ENCODE measurements at regions not wholly inside any gene's neighbourhood (a gene's known extent, or its start where the extent isn't known, plus 50 kb on each side); places are given as distances from the start of the nearest gene placed in this dataset.

- no peak for DNase-seq
Observed at GRCh38 chr1:208521534-208521933, 277.4 kb upstream of the PLXNA2 start.

- no peak for DNase-seq
Observed at GRCh38 chr1:208523007-208523406, 278.8 kb upstream of the PLXNA2 start.

- no peak for DNase-seq
Observed at GRCh38 chr1:208524376-208524775, 280.2 kb upstream of the PLXNA2 start.

GRCh38 chr1:208524925-208525324, 280.7 kb upstream of the PLXNA2 start:
- DNase-seq, result no peak

- DNase-seq, result no peak
Observed at GRCh38 chr1:208525417-208525816, 281.2 kb upstream of the PLXNA2 start.

- DNase-seq, result no peak
Observed at GRCh38 chr1:208526613-208527125, 282.5 kb upstream of the PLXNA2 start.

- no peak for DNase-seq
Observed at GRCh38 chr1:208527156-208527555, 283.0 kb upstream of the PLXNA2 start.

GRCh38 chr1:208528578-208529240, 284.5 kb upstream of the PLXNA2 start:
- no peak for DNase-seq

GRCh38 chr1:208531003-208531750, 287.0 kb upstream of the PLXNA2 start:
- no peak for DNase-seq

DNA sequence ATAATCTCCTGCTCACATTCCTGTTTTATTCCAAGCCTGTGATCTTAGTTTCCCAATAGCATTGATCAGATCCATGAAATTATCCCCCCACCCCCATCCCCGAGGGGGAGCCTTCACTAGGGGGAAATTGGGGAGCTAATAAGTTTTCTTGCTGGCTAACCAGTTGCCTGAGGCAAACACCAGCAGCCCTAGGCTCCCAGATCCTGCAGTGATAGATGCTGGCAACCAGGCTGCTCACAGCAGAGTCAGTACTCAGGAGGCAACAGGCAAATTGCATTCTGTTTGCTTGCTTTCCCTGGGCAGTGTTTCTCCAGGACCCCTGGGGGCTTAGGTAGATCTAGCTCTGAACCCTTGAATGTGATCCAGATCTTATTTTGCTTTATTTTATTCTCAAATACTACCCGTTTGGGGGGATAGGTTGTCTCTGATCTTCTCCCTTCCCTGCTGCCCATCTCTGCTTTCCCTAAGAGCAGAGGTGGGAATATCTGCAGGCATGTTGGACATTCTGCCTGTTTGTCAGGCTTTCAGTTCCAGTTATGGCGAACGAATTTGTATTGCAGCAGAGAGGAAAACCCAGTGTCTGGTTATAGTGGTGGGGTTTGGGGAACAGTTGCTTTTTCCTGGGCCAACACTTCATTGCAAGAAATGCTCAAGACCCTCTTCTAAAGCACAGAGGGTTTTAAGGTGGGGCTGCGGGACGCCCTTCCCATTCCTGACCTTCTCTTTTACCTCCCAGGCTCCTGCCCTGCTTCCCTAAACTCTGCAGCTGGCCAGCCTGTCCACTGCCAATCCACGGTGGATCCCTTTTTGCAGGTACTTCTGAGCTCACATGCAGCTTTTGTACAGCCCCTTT, 289.8 kb upstream of the PLXNA2 start:
- DNase-seq, result no peak

- no peak for DNase-seq
Observed at GRCh38 chr1:208534599-208534897, 290.4 kb upstream of the PLXNA2 start.

- DNase-seq, result no peak
Observed at GRCh38 chr1:208534979-208535378, 290.8 kb upstream of the PLXNA2 start.

DNA sequence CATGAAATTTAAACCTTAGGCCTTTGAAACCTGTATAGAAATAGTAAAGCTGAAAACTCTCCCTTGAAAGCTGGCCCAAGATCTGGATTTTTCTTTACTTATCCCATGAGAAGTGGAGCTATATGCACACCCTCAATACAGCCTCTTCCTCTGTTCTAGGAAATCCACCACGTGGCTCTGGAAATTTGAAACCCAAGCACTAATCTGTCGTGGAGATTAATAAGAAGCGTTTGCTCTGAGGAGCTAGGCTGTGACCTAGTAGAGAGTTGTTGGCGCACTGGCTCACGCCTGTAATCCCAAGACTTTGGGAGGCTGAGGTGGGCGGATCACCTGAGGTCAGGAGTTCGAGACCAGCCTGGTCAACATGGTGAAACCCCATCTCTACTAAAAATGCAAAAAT, 291.3 kb upstream of the PLXNA2 start:
- DNase-seq, result no peak

DNA sequence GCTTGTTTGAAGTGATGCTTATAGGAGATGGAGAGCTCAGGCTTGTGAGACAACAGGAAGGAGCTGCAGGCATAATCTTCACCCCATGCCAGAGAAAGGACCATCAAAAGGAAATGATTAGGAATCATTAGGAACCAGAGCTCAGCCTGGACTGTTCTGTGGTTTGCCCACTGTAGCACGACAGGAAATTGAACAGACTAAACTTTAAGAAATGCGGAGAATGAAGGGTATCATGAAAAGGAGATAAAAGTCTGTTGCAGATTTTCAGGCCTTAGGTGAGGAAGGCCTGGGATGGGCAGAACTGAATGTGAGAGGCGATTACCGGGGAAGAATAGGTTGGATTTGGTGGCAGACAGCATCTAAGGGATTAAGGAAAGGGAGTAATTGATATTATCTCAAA, 292.0 kb upstream of the PLXNA2 start:
- no peak for DNase-seq

- DNase-seq, result no peak
Observed at GRCh38 chr1:208537198-208537597, 293.0 kb upstream of the PLXNA2 start.

- no peak for DNase-seq
Observed at GRCh38 chr1:208538078-208538477, 293.9 kb upstream of the PLXNA2 start.

DNA sequence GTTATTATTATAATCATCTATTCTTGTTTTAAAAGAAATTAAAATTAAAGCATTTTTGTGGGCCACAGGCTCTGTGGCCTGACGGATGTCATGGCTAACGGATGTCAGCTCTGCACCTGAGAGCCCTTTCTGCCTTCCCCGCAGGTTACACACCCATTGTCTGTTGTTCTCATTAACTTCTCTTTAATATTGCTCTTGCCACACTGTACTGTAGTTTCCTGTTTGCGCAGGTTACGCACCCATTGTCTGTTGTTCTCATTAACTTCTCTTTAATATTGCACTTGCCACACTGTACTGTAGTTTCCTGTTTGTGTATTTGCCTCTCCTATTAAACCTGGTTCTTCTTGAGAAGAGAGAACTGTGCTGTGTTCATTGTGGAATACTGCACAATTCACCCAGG, 294.4 kb upstream of the PLXNA2 start:
- no peak for DNase-seq

- DNase-seq, result no peak
Observed at GRCh38 chr1:208540724-208541123, 296.5 kb upstream of the PLXNA2 start.

DNA sequence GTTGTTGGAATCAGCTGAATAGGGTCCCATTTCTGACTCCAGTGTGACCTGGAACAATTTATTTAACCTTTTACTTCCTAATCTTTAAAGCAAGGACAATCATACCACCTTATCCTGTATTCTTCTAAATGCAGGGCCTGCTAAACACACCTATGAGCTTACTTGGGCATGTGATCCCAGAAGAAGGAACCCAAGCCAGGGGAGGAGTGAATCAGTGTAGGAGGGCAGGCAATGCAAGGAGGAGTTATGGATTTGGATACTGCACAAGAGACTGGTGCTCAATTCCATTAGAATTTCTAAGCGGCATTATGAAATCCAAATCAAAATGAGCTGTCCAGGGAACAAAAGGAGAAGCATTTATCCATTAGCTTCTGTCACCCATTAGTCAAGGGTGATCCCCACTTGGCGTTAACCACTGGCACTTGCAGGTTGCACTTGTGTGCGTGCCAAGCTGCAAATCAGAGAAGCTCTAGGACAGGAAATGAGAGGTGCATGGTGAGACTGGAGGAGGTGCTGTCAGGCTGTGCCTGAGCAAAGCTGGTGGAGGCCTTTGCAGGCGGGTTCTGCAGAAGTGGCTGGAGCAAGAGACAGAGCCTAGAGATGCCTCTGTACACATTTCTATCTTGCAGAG, 297.2 kb upstream of the PLXNA2 start:
- DNase-seq, result peak in 1 of 5 donors; percentile 20

- no peak for DNase-seq
Observed at GRCh38 chr1:208542309-208542708, 298.1 kb upstream of the PLXNA2 start.

GRCh38 chr1:208544053-208544452, 299.9 kb upstream of the PLXNA2 start:
- DNase-seq, result no peak

GRCh38 chr1:208544794-208545193, 300.6 kb upstream of the PLXNA2 start:
- no peak for DNase-seq

GRCh38 chr1:208551024-208551423, 306.8 kb upstream of the PLXNA2 start:
- DNase-seq, result no peak
